ENCODE measurements at regions not wholly inside any gene's neighbourhood (a gene's known extent, or its start where the extent isn't known, plus 50 kb on each side); places are given as distances from the start of the nearest gene placed in this dataset.

DNA sequence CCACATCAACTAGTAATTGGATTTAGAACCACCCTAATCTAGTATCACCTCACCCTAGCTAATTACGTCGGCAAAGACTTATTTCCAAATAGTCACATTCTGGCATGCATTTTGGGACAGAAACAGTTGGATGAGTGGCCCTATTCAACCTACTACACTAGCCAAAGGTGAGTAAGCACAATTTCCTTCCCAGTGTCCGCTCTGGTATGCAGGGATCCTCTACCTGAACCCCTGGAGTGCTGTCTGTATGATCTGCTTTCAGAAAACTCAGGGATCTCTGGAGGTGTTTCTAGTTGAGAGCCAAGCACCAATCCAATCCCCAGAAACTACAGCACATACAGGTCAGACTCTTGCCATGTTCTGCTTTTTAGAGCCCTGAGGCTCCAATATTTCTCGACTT lies 717.4 kb upstream of the MANEA start:
- TF ChIP-seq CEBPB (IDR thresholded peaks at IDR 0.05) (no peak), TAF1 (IDR thresholded peaks at IDR 0.05; ENCODE audit: low read depth) (no peak), TCF12 (IDR thresholded peaks at IDR 0.05; ENCODE audit: low read depth) (no peak), TEAD4 (IDR thresholded peaks at IDR 0.05) (no peak), EGR1 (IDR thresholded peaks at IDR 0.05) (no peak), NFIC (IDR thresholded peaks at IDR 0.05) (no peak), YY1 (IDR thresholded peaks at IDR 0.05; ENCODE audit: low read depth) (no peak), EP300 (IDR thresholded peaks at IDR 0.05; ENCODE audit: borderline replicate concordance) (no peak)
- TF ChIP-seq, protein P1, sequence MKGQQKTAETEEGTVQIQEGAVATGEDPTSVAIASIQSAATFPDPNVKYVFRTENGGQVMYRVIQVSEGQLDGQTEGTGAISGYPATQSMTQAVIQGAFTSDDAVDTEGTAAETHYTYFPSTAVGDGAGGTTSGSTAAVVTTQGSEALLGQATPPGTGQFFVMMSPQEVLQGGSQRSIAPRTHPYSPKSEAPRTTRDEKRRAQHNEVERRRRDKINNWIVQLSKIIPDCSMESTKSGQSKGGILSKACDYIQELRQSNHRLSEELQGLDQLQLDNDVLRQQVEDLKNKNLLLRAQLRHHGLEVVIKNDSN (IDR thresholded peaks at IDR 0.05) = no peak
- TF ChIP-seq, protein P2, sequence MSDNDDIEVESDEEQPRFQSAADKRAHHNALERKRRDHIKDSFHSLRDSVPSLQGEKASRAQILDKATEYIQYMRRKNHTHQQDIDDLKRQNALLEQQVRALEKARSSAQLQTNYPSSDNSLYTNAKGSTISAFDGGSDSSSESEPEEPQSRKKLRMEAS (IDR thresholded peaks at IDR 0.05) = no peak
- TF ChIP-seq, protein P3, sequence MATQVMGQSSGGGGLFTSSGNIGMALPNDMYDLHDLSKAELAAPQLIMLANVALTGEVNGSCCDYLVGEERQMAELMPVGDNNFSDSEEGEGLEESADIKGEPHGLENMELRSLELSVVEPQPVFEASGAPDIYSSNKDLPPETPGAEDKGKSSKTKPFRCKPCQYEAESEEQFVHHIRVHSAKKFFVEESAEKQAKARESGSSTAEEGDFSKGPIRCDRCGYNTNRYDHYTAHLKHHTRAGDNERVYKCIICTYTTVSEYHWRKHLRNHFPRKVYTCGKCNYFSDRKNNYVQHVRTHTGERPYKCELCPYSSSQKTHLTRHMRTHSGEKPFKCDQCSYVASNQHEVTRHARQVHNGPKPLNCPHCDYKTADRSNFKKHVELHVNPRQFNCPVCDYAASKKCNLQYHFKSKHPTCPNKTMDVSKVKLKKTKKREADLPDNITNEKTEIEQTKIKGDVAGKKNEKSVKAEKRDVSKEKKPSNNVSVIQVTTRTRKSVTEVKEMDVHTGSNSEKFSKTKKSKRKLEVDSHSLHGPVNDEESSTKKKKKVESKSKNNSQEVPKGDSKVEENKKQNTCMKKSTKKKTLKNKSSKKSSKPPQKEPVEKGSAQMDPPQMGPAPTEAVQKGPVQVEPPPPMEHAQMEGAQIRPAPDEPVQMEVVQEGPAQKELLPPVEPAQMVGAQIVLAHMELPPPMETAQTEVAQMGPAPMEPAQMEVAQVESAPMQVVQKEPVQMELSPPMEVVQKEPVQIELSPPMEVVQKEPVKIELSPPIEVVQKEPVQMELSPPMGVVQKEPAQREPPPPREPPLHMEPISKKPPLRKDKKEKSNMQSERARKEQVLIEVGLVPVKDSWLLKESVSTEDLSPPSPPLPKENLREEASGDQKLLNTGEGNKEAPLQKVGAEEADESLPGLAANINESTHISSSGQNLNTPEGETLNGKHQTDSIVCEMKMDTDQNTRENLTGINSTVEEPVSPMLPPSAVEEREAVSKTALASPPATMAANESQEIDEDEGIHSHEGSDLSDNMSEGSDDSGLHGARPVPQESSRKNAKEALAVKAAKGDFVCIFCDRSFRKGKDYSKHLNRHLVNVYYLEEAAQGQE (IDR thresholded peaks at IDR 0.05; ENCODE audit: low read depth) = no peak

DNA sequence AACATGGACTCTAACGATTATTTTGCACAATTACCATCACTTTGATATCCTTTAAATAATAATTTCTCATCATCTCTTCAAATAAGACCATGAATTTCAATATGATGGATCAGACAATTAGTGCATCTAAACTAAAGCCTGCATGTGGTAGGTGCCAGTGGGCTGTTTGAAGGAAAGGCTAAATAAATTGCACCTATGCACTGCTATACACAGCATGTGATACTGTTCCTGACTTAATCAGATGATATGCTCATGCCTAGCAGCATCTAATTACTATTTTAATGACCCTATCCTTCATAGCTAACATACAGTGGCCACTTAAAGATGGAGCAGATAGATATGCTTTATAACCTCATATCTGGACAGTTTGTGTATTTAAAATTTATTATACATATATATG lies 731.6 kb upstream of the MANEA start:
- TF ChIP-seq, protein P3 (IDR thresholded peaks at IDR 0.05; ENCODE audit: low read depth) = no peak
- no peak for TF ChIP-seq EP300 (IDR thresholded peaks at IDR 0.05; ENCODE audit: borderline replicate concordance)
- no peak for TF ChIP-seq RAD21 (IDR thresholded peaks at IDR 0.05; ENCODE audit: low read depth)
- no peak for TF ChIP-seq TCF12 (IDR thresholded peaks at IDR 0.05; ENCODE audit: low read depth)
- no peak for TF ChIP-seq ZBTB7A (IDR thresholded peaks at IDR 0.05; ENCODE audit: low read depth)
- TF ChIP-seq CREB1 (IDR thresholded peaks at IDR 0.05; ENCODE audit: low read depth) = no peak
- no peak for TF ChIP-seq TAF1 (IDR thresholded peaks at IDR 0.05; ENCODE audit: low read depth)
- TF ChIP-seq CEBPB (IDR thresholded peaks at IDR 0.05) = no peak
- no peak for TF ChIP-seq NFIC (IDR thresholded peaks at IDR 0.05)
- TF ChIP-seq, protein P1 (IDR thresholded peaks at IDR 0.05) = no peak
- TF ChIP-seq EGR1 (IDR thresholded peaks at IDR 0.05) = no peak
- TF ChIP-seq TEAD4 (IDR thresholded peaks at IDR 0.05) = no peak
- TF ChIP-seq, protein P2 (IDR thresholded peaks at IDR 0.05) = no peak
- TF ChIP-seq FOXM1 (IDR thresholded peaks at IDR 0.05; ENCODE audit: borderline replicate concordance, low read depth) = no peak
- TF ChIP-seq YY1 (IDR thresholded peaks at IDR 0.05; ENCODE audit: low read depth) = no peak

DNA sequence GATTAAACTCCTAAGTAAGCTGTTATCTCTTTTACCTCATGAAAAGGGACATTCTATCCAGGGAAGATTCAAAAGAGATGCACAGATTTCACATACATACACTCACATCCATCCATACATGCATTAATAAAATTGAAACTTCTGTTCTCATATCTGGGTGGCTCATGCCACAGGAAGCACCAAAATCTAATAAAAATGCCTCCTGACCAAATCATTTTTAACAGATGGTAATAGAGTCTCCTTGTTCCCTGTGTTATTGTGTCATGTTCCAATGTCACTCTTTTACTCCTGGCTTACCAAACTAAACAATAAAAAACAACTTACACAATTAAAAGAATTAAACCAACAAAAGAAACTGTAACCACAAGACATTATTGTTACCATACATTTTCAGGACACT lies 742.1 kb upstream of the MANEA start:
- TF ChIP-seq, protein P3 (IDR thresholded peaks at IDR 0.05; ENCODE audit: low read depth) = no peak
- TF ChIP-seq EP300 (IDR thresholded peaks at IDR 0.05; ENCODE audit: borderline replicate concordance) (no peak), CREB1 (IDR thresholded peaks at IDR 0.05; ENCODE audit: low read depth) (no peak), TCF12 (IDR thresholded peaks at IDR 0.05; ENCODE audit: low read depth) (no peak)
- TF ChIP-seq, protein P1 (IDR thresholded peaks at IDR 0.05) = no peak
- TF ChIP-seq, protein P2 (IDR thresholded peaks at IDR 0.05) = no peak

DNA sequence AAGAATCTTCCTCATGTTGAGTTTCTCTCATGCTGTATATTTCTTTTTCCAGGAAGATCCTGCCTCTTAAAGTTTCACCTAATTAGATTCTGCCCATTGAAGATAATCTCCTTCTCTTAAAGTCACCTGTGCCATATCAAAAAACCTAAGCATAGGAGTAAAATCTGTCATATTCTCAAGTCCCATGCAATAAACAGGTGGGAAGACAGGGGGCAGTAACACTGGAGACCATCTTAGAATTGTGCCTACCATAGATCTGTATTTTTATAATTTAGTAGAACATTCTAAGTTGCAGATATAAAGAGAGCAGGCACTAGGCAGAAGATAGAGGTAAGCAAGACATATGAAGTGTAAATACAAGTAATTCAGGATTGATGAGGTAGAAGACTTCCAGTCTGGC lies 763.5 kb upstream of the MANEA start:
- TF ChIP-seq YY1 (IDR thresholded peaks at IDR 0.05; ENCODE audit: low read depth) (no peak), EGR1 (IDR thresholded peaks at IDR 0.05) (no peak), TCF12 (IDR thresholded peaks at IDR 0.05; ENCODE audit: low read depth) (no peak), CEBPB (IDR thresholded peaks at IDR 0.05) (no peak), TEAD4 (IDR thresholded peaks at IDR 0.05) (no peak), RAD21 (IDR thresholded peaks at IDR 0.05; ENCODE audit: low read depth) (no peak), FOXM1 (IDR thresholded peaks at IDR 0.05; ENCODE audit: borderline replicate concordance, low read depth) (no peak), CREB1 (IDR thresholded peaks at IDR 0.05; ENCODE audit: low read depth) (no peak), EP300 (IDR thresholded peaks at IDR 0.05; ENCODE audit: borderline replicate concordance) (no peak), TAF1 (IDR thresholded peaks at IDR 0.05; ENCODE audit: low read depth) (no peak), NFIC (IDR thresholded peaks at IDR 0.05) (no peak), ZBTB7A (IDR thresholded peaks at IDR 0.05; ENCODE audit: low read depth) (no peak)
- TF ChIP-seq, protein P1 (IDR thresholded peaks at IDR 0.05) = no peak
- TF ChIP-seq, protein P3 (IDR thresholded peaks at IDR 0.05; ENCODE audit: low read depth) = no peak
- TF ChIP-seq, protein P2 (IDR thresholded peaks at IDR 0.05) = no peak
